ENCODE measurements at regions not wholly inside any gene's neighbourhood (a gene's known extent, or its start where the extent isn't known, plus 50 kb on each side); places are given as distances from the start of the nearest gene placed in this dataset.

GRCh38 chr12:17038923-17039322 is 433.0 kb upstream of the LMO3 start:
- Histone ChIP-seq H3K4me1 (ENCODE audit: control insufficient read depth, insufficient read depth, low read length) (no peaks in the 10 kb centered on the region), H3K36me3 (ENCODE audit: control insufficient read depth, insufficient read depth, low read length) (no peaks in the 10 kb centered on the region), H3K27me3 (ENCODE audit: control insufficient read depth, insufficient read depth, low read length, poor library complexity, severe bottlenecking) (no peaks in the 10 kb centered on the region), H3K4me3 (ENCODE audit: low read length) (no peak overlapping the region), H3K9ac (ENCODE audit: extremely low read depth, low read length, poor library complexity, severe bottlenecking) (no peak overlapping the region), H3K27ac (ENCODE audit: low read depth, low read length) (no peak overlapping the region), H3K9me3 (ENCODE audit: control insufficient read depth, low read length) (no peaks in the 10 kb centered on the region)
- no peaks in the 10 kb centered on the region for H3K4me1 Mint-ChIP-seq
- no peak for TF ChIP-seq CTCF (conservative IDR thresholded peaks at IDR 0.05)
- H3K36me3 Mint-ChIP-seq (ENCODE audit: low read depth), result no peaks in the 10 kb centered on the region
- H3K27ac Mint-ChIP-seq, result no peak overlapping the region
- H3K4me3 Mint-ChIP-seq, result no peak overlapping the region
- H3K9me3 Mint-ChIP-seq, result no peaks in the 10 kb centered on the region
- DNase-seq, result no peak
- H3K27me3 Mint-ChIP-seq (ENCODE audit: insufficient read depth), result no peaks in the 10 kb centered on the region

- 94 to 96% methylated on average over 3 to 5 of the region's 5 CpGs for WGBS, 2 experiments (ENCODE audit: insufficient coverage in 1 of 2, insufficient read length in 1 of 2)
Observed at GRCh38 chr12:17035372-17035771, 429.4 kb upstream of the LMO3 start.

GRCh38 chr12:17030338-17030737 is 424.4 kb upstream of the LMO3 start:
- no peak overlapping the region for H3K27ac ChIP-seq (ENCODE audit: low read depth, low read length)
- 21 to 56% methylated on average over 1 of the region's 1 CpG for WGBS, 2 experiments (ENCODE audit: insufficient coverage in 1 of 2, insufficient read length in 1 of 2)

More at GRCh38 chr12:17035372-17035771, 429.4 kb upstream of the LMO3 start:
- Histone ChIP-seq H3K4me3 (ENCODE audit: low read length) (no peak overlapping the region), H3K27me3 (ENCODE audit: control insufficient read depth, insufficient read depth, low read length, poor library complexity, severe bottlenecking) (no peaks in the 10 kb centered on the region), H3K9me3 (ENCODE audit: control insufficient read depth, low read length) (peaks cover 8% of the 10 kb centered on the region), H3K9ac (ENCODE audit: extremely low read depth, low read length, poor library complexity, severe bottlenecking) (no peak overlapping the region), H3K4me1 (ENCODE audit: control insufficient read depth, insufficient read depth, low read length) (peaks cover 2% of the 10 kb centered on the region), H3K36me3 (ENCODE audit: control insufficient read depth, insufficient read depth, low read length) (no peaks in the 10 kb centered on the region), H3K27ac (ENCODE audit: low read depth, low read length) (no peak overlapping the region)
- Mint-ChIP-seq H3K27ac (no peak overlapping the region), H3K27me3 (ENCODE audit: insufficient read depth) (no peaks in the 10 kb centered on the region), H3K9me3 (no peaks in the 10 kb centered on the region), H3K4me3 (no peak overlapping the region), H3K36me3 (ENCODE audit: low read depth) (no peaks in the 10 kb centered on the region), H3K4me1 (peaks cover 3% of the 10 kb centered on the region)
- no peak for DNase-seq
- TF ChIP-seq CTCF (conservative IDR thresholded peaks at IDR 0.05), result no peak

More at GRCh38 chr12:17030338-17030737, 424.4 kb upstream of the LMO3 start:
- Histone ChIP-seq H3K27me3 (ENCODE audit: control insufficient read depth, insufficient read depth, low read length, poor library complexity, severe bottlenecking) (no peaks in the 10 kb centered on the region), H3K4me1 (ENCODE audit: control insufficient read depth, insufficient read depth, low read length) (peaks cover 5% of the 10 kb centered on the region), H3K36me3 (ENCODE audit: control insufficient read depth, insufficient read depth, low read length) (no peaks in the 10 kb centered on the region), H3K9me3 (ENCODE audit: control insufficient read depth, low read length) (peaks cover 13% of the 10 kb centered on the region), H3K4me3 (ENCODE audit: low read length) (no peak overlapping the region), H3K9ac (ENCODE audit: extremely low read depth, low read length, poor library complexity, severe bottlenecking) (no peak overlapping the region)
- Mint-ChIP-seq H3K9me3 (peaks cover 18% of the 10 kb centered on the region), H3K4me3 (no peak overlapping the region), H3K4me1 (peaks cover 46% of the 10 kb centered on the region), H3K36me3 (ENCODE audit: low read depth) (peaks cover 10% of the 10 kb centered on the region), H3K27me3 (ENCODE audit: insufficient read depth) (no peaks in the 10 kb centered on the region), H3K27ac (no peak overlapping the region)
- no peak for DNase-seq
- TF ChIP-seq CTCF (conservative IDR thresholded peaks at IDR 0.05), result no peak

All from endodermal cell (in vitro differentiated cells).